ENCODE measurements at regions not wholly inside any gene's neighbourhood (a gene's known extent, or its start where the extent isn't known, plus 50 kb on each side); places are given as distances from the start of the nearest gene placed in this dataset.

DNA sequence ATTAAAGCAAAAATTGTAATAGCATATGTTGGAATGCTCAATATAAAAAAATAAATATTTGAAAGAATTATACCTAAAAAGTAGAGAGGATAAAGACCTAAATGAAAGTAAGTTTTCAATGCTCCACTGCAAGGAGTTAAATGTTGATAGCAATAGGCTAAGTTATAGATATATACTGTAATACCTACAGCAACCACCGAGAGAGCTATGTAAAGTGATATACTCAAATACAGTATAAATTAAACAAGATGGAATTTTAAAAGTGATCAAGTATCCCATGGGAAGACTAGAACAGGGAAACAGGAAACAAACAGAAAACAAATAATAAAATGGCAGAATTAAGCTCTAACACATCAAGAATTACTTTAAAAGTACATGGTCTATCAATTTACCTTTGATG lies 73.9 kb downstream of the CASP3 start:
- Histone ChIP-seq H3K9me1 (ENCODE audit: insufficient read depth, low read length) (no peaks in the 10 kb centered on the region), H2BK120ac (ENCODE audit: low read depth, low read length) (no peak overlapping the region), H3K79me1 (ENCODE audit: low read depth in 1 of 2, low read length in 2 of 2) (no peaks in the 10 kb centered on the region), H2BK5ac (ENCODE audit: low read depth, low read length, poor library complexity, severe bottlenecking) (no peak overlapping the region), H2AFZ (replicated peaks; ENCODE audit: low read length, poor library complexity) (no peak overlapping the region), H3K4ac (ENCODE audit: low read depth, low read length) (no peak overlapping the region), H4K91ac (ENCODE audit: insufficient read depth, low read depth, low read length) (no peak overlapping the region), H4K5ac (ENCODE audit: low read depth, low read length) (no peak overlapping the region), H2BK20ac (ENCODE audit: low read depth, low read length) (no peak overlapping the region), H4K20me1 (ENCODE audit: insufficient read depth, low read length) (no peaks in the 10 kb centered on the region), H3K9me3 (ENCODE audit: control insufficient read depth, insufficient read depth, low read length) (no peaks in the 10 kb centered on the region), H2AK9ac (replicated peaks; ENCODE audit: low read depth, low read length, poor library complexity) (no peak overlapping the region), H2BK15ac (ENCODE audit: low read depth, low read length) (no peak overlapping the region), H3K9ac (ENCODE audit: low read depth, low read length) (no peak overlapping the region), H3K4me1 (ENCODE audit: control insufficient read depth, insufficient read depth, low read length) (no peaks in the 10 kb centered on the region), H3K56ac (ENCODE audit: extremely low read depth, insufficient read depth, low read length) (no peak overlapping the region), H3K27ac (ENCODE audit: insufficient read depth, low read length) (no peak overlapping the region), H3K4me3 (ENCODE audit: insufficient read depth, low read depth, low read length) (no peak overlapping the region), H2AK5ac (ENCODE audit: low read depth, low read length) (no peak overlapping the region), H4K8ac (ENCODE audit: low read depth in 2 of 2, low read length in 2 of 2) (no peak overlapping the region), H3K36me3 (ENCODE audit: control insufficient read depth, insufficient read depth, low read length) (no peaks in the 10 kb centered on the region), H3K18ac (ENCODE audit: low read depth, low read length) (no peak overlapping the region), H3K14ac (replicated peaks; ENCODE audit: low read depth, low read length) (no peak overlapping the region), H3K27me3 (ENCODE audit: control insufficient read depth, insufficient read depth, low read length) (no peaks in the 10 kb centered on the region), H3K23ac (ENCODE audit: low read depth, low read length) (no peak overlapping the region), H3K4me2 (ENCODE audit: low read depth, low read length) (no peak overlapping the region)
- in situ Hi-C loops (cut with MboI; ENCODE audit: low sequenced_read_pairs) = no loop called here
- no TSS peak for BruUV-seq (replicated peaks)
- intact Hi-C loops (cut with micrococcal nuclease) = no loop called here
- dilution Hi-C loops (cut with HindIII; ENCODE audit: low sequenced_read_pairs, unreplicated experiment) = no loop called here
- ATAC-seq (ENCODE audit: low read depth) = no peak
- ChIA-PET CTCF (no interaction called here), POLR2A (ENCODE audit: unreplicated experiment) (no interaction called here)
- no CpG with 5 or more reads among the region's 1 CpG for WGBS, 2 experiments (ENCODE audit: extremely low coverage in 2 of 2, insufficient read length in 1 of 2)
- DNase-seq = no peak
- no peak for TF ChIP-seq RFX5 (IDR thresholded peaks at IDR 0.05; ENCODE audit: low read depth, low read length)
- TF ChIP-seq, protein P1, sequence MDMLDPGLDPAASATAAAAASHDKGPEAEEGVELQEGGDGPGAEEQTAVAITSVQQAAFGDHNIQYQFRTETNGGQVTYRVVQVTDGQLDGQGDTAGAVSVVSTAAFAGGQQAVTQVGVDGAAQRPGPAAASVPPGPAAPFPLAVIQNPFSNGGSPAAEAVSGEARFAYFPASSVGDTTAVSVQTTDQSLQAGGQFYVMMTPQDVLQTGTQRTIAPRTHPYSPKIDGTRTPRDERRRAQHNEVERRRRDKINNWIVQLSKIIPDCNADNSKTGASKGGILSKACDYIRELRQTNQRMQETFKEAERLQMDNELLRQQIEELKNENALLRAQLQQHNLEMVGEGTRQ (IDR thresholded peaks at IDR 0.05; ENCODE audit: low read depth, low read length) = no peak
- no peak for TF ChIP-seq POLR2A (IDR thresholded peaks at IDR 0.05; ENCODE audit: low read depth, low read length)
- no peak for TF ChIP-seq MAFK (IDR thresholded peaks at IDR 0.05; ENCODE audit: low read depth, low read length)
- no peak for TF ChIP-seq NFE2L2 (IDR thresholded peaks at IDR 0.05; ENCODE audit: low read depth, low read length)
- TF ChIP-seq CHD1 (IDR thresholded peaks at IDR 0.05; ENCODE audit: low read depth, low read length) = no peak
- no peak for TF ChIP-seq CEBPB (IDR thresholded peaks at IDR 0.05; ENCODE audit: low read depth, low read length)
- TF ChIP-seq, protein P2, sequence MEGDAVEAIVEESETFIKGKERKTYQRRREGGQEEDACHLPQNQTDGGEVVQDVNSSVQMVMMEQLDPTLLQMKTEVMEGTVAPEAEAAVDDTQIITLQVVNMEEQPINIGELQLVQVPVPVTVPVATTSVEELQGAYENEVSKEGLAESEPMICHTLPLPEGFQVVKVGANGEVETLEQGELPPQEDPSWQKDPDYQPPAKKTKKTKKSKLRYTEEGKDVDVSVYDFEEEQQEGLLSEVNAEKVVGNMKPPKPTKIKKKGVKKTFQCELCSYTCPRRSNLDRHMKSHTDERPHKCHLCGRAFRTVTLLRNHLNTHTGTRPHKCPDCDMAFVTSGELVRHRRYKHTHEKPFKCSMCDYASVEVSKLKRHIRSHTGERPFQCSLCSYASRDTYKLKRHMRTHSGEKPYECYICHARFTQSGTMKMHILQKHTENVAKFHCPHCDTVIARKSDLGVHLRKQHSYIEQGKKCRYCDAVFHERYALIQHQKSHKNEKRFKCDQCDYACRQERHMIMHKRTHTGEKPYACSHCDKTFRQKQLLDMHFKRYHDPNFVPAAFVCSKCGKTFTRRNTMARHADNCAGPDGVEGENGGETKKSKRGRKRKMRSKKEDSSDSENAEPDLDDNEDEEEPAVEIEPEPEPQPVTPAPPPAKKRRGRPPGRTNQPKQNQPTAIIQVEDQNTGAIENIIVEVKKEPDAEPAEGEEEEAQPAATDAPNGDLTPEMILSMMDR (conservative IDR thresholded peaks at IDR 0.05; ENCODE audit: low read depth, low read length) = no peak
- no peak for TF ChIP-seq FOS (IDR thresholded peaks at IDR 0.05; ENCODE audit: low read depth, low read length)
- no peak for TF ChIP-seq MXI1 (IDR thresholded peaks at IDR 0.05; ENCODE audit: borderline replicate concordance, low read depth, low read length)
- TF ChIP-seq RAD21 (IDR thresholded peaks at IDR 0.05; ENCODE audit: low read length) = no peak
- no peak for TF ChIP-seq BHLHE40 (IDR thresholded peaks at IDR 0.05; ENCODE audit: low read depth, low read length)
- no peak for TF ChIP-seq MAZ (IDR thresholded peaks at IDR 0.05; ENCODE audit: borderline replicate concordance, low read depth, low read length)
- TF ChIP-seq, protein P3, sequence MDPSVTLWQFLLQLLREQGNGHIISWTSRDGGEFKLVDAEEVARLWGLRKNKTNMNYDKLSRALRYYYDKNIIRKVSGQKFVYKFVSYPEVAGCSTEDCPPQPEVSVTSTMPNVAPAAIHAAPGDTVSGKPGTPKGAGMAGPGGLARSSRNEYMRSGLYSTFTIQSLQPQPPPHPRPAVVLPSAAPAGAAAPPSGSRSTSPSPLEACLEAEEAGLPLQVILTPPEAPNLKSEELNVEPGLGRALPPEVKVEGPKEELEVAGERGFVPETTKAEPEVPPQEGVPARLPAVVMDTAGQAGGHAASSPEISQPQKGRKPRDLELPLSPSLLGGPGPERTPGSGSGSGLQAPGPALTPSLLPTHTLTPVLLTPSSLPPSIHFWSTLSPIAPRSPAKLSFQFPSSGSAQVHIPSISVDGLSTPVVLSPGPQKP (IDR thresholded peaks at IDR 0.05; ENCODE audit: borderline replicate concordance, low read depth, low read length) = no peak
- TF ChIP-seq RCOR1 (IDR thresholded peaks at IDR 0.05; ENCODE audit: insufficient replicate concordance, low read length) = no peak
